CD4-positive, alpha-beta T cell treated with Interleukin-2 at 100 ng/mL for 4 hours (primary cell): ENCODE measurements at regions not wholly inside any gene's neighbourhood (a gene's known extent, or its start where the extent isn't known, plus 50 kb on each side); places are given as distances from the start of the nearest gene placed in this dataset.
"Not testable (repeated sequence)": the region's sequence is repeated elsewhere in the genome, so short reads cannot be mapped to it uniquely, and the experiment has no call there.

Source experiments
- DNase-seq: peaks from one replicate; pipeline ENCODE4 v3.0.0-alpha.2; 2020; ENCODE audit warnings: low spot score

GRCh38 chr2:375956-376307 is 88.0 kb upstream of the ALKAL2 start:
- no peak for DNase-seq

DNA sequence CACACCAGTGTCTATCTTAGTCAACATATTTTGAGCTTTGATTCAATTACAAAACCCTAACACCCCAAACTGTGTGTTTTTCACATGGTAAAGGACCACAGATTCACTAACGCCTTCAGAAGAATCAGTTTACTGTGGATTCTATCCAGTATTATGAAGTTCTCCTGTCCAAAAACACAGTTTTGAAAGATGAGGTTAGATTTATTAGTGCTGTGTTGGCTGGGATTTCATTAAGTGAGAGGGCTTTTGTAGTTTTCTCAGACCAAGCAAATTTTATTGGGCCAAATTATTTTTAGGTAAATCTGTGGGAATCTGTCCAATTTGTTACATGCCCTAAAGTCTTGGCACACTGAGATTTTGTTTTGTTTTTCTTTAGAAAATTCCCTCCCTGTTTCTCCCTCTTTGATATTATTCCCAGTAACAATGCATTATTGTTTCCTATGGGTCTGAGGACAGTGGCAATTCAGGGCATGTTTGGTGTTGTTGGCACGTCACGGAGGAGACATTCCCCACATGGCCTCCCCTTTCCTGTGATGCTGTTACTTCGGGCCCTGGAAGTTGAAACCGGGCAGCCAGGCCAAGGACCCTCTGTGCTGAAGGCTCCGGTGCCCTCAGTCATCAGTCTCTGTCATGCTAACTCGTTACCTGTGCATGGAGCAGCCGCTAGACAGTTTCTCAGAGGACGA is 87.5 kb upstream of the ALKAL2 start:
- no peak for DNase-seq

DNA sequence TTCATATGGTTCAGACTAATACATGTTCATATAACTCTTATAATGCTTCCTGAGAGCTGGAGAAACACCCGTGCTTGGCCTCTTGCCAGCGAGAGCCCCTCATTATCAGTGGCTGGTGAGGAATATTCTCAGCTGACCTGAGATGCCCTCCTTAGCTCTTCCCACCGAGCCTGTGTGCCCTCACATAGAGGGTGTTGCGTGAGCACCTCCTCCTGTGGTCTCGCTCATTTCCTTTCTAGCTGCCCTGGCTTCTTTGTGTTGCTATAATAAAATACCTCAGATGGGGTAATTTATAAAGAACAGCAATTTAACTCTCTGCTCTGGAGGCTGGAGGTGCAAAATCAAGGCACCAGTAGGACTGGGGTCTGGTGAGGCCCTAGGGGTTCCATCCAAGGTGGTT is 80.5 kb upstream of the ALKAL2 start:
- no peak for DNase-seq

DNA sequence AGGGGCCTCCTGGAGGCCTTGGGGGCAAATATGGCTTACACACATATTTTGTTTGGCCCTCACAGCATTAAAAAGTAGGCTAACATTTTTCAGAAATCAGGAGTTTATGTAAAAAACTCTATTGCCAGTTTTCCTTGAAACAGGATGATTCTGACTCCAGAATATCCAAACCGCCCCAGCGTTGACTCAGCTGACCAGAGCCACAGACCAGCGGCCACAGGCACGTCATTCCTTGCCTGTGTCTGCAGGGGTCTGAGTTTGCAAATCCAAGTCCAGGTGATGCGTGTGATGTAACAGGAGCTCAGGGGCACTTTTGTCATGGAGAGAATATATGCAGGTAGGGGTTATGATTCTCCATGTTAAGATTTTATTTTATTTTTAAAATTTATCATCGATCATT is 79.4 kb upstream of the ALKAL2 start:
- no peak for DNase-seq

DNA sequence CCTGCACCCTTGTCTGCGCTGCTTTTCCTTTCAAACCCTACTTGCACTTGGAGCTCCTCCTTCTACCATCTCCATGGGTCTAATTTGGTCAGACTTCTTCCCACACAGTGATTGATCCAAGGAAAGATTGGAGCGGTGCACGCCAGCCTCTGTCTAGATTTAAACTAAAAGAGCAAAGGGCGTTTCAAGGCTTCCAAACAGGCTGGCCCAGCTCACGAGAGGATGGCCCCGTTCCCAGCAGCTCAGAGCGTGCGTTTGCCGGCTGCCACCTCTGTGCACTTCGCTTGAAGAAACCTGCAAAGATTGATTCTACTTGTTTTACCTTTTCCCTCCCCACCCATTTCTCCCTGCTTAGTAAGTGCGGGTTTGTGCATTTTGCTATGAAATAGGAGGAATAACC is 78.8 kb upstream of the ALKAL2 start:
- DNase-seq: no peak

- no peak for DNase-seq
Measured at GRCh38 chr2:365367-366275, 77.7 kb upstream of the ALKAL2 start.

- no peak for DNase-seq
Measured at GRCh38 chr2:363824-364470, 76.1 kb upstream of the ALKAL2 start.

DNA sequence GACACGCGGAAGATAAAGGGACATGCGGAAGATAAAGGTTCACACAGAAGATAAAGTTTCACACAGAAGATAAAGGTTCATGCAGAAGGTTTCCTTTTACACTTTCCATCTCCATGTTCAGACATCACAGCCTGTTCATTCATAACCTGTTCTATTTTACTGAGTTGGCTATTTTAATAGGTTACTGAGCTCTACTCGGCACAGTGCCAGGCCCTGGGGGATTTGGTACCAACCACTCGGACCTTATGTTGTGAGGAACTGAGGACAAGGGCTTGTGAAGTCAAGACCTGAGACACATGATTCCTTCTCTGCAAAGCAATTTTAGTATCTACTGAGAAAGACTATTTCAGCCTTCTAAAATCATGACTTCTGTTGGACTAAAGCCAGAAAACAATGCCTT is 75.0 kb upstream of the ALKAL2 start:
- DNase-seq: no peak

- no peak for DNase-seq
Measured at GRCh38 chr2:360124-360523, 72.2 kb upstream of the ALKAL2 start.

DNA sequence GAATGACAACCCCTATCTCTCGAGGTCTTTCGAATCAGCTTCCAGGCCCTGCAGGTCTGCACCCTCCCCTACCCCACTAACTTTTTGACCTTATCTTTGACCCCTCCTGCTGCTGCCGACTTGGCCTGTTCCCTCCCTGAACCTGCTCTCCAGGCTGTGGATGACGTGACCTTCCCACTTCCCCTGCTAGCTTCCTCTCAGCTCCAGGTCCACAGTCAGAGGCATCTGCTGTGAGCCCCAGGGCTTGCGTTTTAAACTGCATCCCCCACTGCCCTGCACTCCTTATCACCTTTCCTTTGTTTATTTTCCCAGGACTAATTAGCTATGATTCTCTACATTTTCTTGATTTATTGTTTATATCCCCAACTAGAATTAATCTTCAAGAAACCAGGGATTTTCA is 71.2 kb upstream of the ALKAL2 start:
- no peak for DNase-seq

- DNase-seq: no peak
Measured at GRCh38 chr2:357811-358210, 69.9 kb upstream of the ALKAL2 start.

GRCh38 chr2:356304-356703 is 68.4 kb upstream of the ALKAL2 start:
- DNase-seq: not testable (repeated sequence)

DNA sequence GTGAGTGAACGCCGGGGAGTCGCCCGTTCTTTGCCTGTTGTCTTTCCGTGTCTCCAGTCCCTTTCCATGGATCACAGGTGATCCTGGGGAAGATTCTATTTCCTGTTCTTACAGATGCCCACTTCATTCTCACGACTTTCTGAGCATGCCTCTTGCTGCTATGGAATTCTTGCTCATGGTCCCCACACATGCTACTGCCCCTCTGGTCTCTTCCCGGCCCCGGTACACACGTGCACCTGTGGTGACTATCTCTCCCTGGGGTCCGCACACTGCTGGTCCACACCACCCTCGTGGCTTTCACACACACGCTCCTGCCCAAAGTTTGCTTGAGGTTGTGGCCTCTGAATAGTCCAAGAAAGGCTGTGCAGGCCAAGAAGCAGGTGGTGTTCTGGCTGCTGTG is 67.9 kb upstream of the ALKAL2 start:
- DNase-seq: no peak

GRCh38 chr2:352696-353095 is 64.8 kb upstream of the ALKAL2 start:
- DNase-seq: no peak

GRCh38 chr2:349390-349789 is 61.5 kb upstream of the ALKAL2 start:
- DNase-seq: no peak

DNA sequence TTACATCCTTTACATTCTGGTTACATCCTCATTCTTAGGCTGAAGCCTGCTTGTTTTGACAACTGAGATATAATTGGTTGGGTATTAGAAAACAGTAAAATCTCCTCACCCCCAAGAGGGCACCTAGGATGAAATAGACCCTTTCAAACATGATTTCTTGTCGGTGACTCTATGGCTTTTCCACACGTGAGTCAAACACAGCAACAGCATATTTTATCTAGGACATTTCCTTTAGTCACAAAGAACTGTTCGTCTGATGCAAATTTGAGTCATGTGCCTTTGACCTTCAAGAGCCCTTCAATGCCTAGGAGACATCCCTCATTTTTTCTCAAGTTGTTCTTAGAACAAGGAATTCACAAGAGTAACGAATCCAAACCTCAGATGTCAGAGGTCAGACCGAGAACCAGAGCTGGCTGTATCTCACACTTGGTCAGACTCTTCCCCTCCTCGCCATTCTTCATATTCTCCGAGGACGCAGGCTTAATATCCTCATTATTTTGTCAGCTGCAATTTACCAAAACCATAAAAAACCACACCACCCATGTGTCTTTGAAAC is 60.5 kb upstream of the ALKAL2 start:
- DNase-seq: no peak

GRCh38 chr2:344811-345210 is 56.9 kb upstream of the ALKAL2 start:
- no peak for DNase-seq

DNA sequence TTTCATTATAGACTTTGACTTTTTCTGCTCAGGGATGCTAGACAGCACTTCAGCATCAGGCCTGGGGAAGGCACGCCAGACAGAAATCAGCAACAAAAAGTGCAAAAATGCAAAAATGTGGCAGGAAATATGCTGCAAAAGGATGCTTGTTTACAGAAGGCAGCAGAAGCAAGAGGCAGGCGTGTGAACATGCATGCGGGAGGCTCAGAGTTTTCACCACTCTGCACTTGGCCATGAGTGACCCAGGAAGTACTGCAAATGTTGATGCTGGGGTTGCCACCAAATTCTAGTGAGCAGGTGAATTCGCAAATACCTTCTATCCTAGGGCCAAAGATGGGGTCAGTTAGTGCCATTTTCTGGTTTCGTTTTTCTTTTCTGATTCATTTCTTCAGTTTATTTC is 55.5 kb upstream of the ALKAL2 start:
- DNase-seq: no peak

- DNase-seq: no peak
Measured at GRCh38 chr2:341912-342311, 54.0 kb upstream of the ALKAL2 start.

GRCh38 chr2:341017-341542 is 53.2 kb upstream of the ALKAL2 start:
- no peak for DNase-seq
